ENCODE measurements at regions not wholly inside any gene's neighbourhood (a gene's known extent, or its start where the extent isn't known, plus 50 kb on each side); places are given as distances from the start of the nearest gene placed in this dataset.

DNA sequence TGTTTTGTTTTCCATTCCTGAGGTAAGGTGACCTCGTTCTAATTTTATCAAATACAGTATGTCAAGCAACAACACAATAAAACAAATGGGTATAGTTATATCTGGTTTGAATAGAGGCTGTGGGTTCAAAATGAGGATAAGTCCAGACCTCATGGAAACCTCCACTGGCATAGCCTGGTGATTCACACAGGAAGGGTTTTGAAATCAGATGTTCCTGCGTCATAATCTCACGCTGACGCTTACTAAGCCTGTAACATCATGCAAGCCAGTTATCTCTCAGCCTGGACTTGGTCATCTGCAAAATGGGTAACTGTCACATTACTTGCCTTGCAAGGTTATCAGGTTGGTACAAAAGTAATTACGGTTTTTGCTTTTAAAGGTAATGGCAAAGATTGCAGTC, 1056.3 kb upstream of the EEF2KMT start:
- intact Hi-C loops (cut with micrococcal nuclease): no loop called here
- Mint-ChIP-seq H3K9me3 (peaks cover 0 to 8% (median 3%) of the 10 kb centered on the region in 8 donors), H3K4me3 (no peak overlapping the region), H3K36me3 (no peaks in the 10 kb centered on the region), H3K4me1 (no peaks in the 10 kb centered on the region), H3K27me3 (no peaks in the 10 kb centered on the region), H3K27ac (no peak overlapping the region)
- CTCF ChIA-PET (ENCODE audit: partially characterized antibody): no interaction called here
- POLR2A ChIA-PET (ENCODE audit: partially characterized antibody): no interaction called here
- Histone ChIP-seq H3K27ac (ENCODE audit: low read depth, low read length) (no peak overlapping the region), H3K4me3 (ENCODE audit: low read length in 2 of 2) (no peak overlapping the region), H3K27me3 (ENCODE audit: insufficient read depth, low read length) (no peaks in the 10 kb centered on the region), H3K36me3 (ENCODE audit: insufficient read depth, low read length) (no peaks in the 10 kb centered on the region), H3K4me1 (ENCODE audit: insufficient read depth, low read length) (no peaks in the 10 kb centered on the region), H3K9me3 (ENCODE audit: control insufficient read depth in 1 of 2, low read length in 2 of 2) (peaks cover 0 to 4% of the 10 kb centered on the region in 2 donors)
- DNase-seq: no peak

DNA sequence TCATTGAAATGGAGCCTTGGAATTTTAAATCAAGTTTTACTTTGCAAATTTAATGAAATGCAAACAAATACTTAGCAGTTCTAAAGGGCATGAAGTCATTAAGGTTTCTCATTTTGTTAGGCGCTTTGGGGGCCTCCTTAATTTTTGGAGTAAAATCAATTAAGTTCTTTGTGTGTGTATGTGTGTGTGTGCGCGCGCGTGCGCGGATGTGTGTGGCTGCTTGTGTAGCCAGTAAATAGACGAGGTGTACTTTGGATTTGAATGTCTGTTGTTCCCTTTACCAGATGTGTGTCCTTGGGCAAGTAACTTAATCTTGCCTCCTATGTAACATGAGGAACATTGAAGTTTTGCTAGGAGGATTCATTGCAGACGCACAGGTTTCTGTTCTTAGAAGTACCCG, 1051.4 kb upstream of the EEF2KMT start:
- Histone ChIP-seq H3K27me3 (ENCODE audit: insufficient read depth, low read length) (no peaks in the 10 kb centered on the region), H3K4me1 (ENCODE audit: insufficient read depth, low read length) (no peaks in the 10 kb centered on the region), H3K27ac (ENCODE audit: low read depth, low read length) (no peak overlapping the region), H3K4me3 (ENCODE audit: low read length in 2 of 2) (no peak overlapping the region), H3K36me3 (ENCODE audit: insufficient read depth, low read length) (no peaks in the 10 kb centered on the region), H3K9me3 (ENCODE audit: control insufficient read depth in 1 of 2, low read length in 2 of 2) (peaks cover 0 to 4% of the 10 kb centered on the region in 2 donors)
- ChIA-PET POLR2A (ENCODE audit: partially characterized antibody) (no interaction called here), CTCF (ENCODE audit: partially characterized antibody) (no interaction called here)
- Mint-ChIP-seq H3K27me3 (no peaks in the 10 kb centered on the region), H3K27ac (no peak overlapping the region), H3K4me1 (no peaks in the 10 kb centered on the region), H3K4me3 (no peak overlapping the region), H3K9me3 (peaks cover 0 to 15% (median 6%) of the 10 kb centered on the region in 8 donors), H3K36me3 (no peaks in the 10 kb centered on the region)
- no peak for DNase-seq
- intact Hi-C loops (cut with micrococcal nuclease): no loop called here

DNA sequence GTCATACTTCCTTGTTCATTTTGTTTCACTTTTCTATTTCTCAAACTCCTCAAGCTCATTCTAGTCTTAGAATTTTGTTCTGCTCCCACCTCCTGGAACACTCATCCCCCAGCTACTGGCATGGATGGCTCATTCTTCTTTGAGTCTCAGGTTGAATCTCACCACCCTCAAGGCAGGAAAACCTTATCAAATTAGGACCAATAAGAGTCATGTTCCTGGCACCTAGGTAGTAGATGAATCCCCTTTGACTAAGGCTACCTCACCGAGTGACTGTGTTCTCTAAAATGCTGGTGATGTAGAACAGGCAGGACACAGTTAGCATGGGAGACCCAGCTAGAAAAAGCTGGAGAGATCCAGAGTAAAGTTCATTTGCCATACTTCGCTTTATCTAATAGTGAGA, 1050.8 kb upstream of the EEF2KMT start:
- intact Hi-C loops (cut with micrococcal nuclease): no loop called here

DNA sequence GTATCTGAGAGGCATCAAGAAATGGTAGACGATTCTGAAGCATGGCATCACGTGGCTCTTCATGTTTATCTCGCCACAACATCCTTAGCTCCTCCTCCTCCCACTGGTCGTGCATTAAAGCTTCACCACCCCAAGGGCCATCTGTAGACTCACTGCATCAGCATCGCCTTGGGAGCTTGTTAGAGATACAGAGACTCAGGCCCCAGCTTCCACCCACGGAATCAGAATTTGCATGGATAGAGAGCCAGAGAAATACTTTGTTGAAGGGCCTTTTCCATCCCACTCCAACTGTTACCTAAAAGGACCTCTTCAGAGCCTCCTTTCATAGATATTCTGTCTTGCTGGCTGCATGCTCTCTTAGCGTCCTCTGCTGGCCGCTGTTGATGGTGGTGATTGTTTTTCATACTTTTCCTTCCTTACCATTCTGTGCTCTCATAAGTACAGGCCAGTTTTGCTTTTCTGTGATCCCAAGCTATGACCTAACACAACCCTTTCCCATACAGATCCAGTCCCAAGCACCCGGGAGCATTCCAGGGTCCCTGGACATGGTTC, 1049.4 kb upstream of the EEF2KMT start:
- DNase-seq: no peak
- Histone ChIP-seq H3K27me3 (ENCODE audit: insufficient read depth, low read length) (no peaks in the 10 kb centered on the region), H3K4me1 (ENCODE audit: insufficient read depth, low read length) (no peaks in the 10 kb centered on the region), H3K27ac (ENCODE audit: low read depth, low read length) (no peak overlapping the region), H3K4me3 (ENCODE audit: low read length in 2 of 2) (no peak overlapping the region), H3K9me3 (ENCODE audit: control insufficient read depth in 1 of 2, low read length in 2 of 2) (peaks cover 0 to 4% of the 10 kb centered on the region in 2 donors), H3K36me3 (ENCODE audit: insufficient read depth, low read length) (no peaks in the 10 kb centered on the region)
- Mint-ChIP-seq H3K36me3 (no peaks in the 10 kb centered on the region), H3K4me1 (no peaks in the 10 kb centered on the region), H3K9me3 (peaks cover 0 to 21% (median 9%) of the 10 kb centered on the region in 8 donors), H3K27me3 (no peaks in the 10 kb centered on the region), H3K27ac (no peak overlapping the region), H3K4me3 (no peak overlapping the region)
- intact Hi-C loops (cut with micrococcal nuclease): no loop called here
- ChIA-PET POLR2A (ENCODE audit: partially characterized antibody) (no interaction called here), CTCF (ENCODE audit: partially characterized antibody) (no interaction called here)

More for the DNA sequence above, 1050.8 kb upstream of the EEF2KMT start:
- no peak overlapping the region for H3K4me3 Mint-ChIP-seq
- H3K27me3 Mint-ChIP-seq: no peaks in the 10 kb centered on the region
- Histone ChIP-seq H3K4me3 (ENCODE audit: low read length in 2 of 2) (no peak overlapping the region), H3K27me3 (ENCODE audit: insufficient read depth, low read length) (no peaks in the 10 kb centered on the region), H3K4me1 (ENCODE audit: insufficient read depth, low read length) (no peaks in the 10 kb centered on the region), H3K9me3 (ENCODE audit: control insufficient read depth in 1 of 2, low read length in 2 of 2) (peaks cover 0 to 4% of the 10 kb centered on the region in 2 donors), H3K36me3 (ENCODE audit: insufficient read depth, low read length) (no peaks in the 10 kb centered on the region), H3K27ac (ENCODE audit: low read depth, low read length) (no peak overlapping the region)
- ChIA-PET CTCF (ENCODE audit: partially characterized antibody) (no interaction called here), POLR2A (ENCODE audit: partially characterized antibody) (no interaction called here)
- peaks cover 0 to 15% (median 6%) of the 10 kb centered on the region in 8 donors for H3K9me3 Mint-ChIP-seq
- H3K4me1 Mint-ChIP-seq: no peaks in the 10 kb centered on the region
- no peaks in the 10 kb centered on the region for H3K36me3 Mint-ChIP-seq
- H3K27ac Mint-ChIP-seq: no peak overlapping the region
- DNase-seq: no peak

DNA sequence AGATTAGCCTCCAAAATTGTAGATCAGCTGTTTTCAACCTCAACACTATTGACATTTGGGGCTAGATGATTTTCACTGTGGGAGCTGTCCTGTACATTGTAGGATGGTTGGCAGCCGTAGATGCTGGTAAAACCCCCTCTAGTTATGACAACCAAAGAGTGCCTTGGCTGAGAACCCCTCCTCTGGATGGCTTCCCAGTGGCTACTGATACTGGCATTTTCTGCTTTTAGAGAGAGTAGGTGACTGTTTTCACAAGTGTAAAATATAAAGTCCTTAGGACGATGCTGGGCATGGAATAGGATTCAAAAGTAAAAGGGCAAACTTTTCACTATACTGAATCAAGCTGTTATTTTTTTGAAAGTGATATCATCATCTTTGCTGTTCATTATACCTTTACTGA, 1048.8 kb upstream of the EEF2KMT start:
- peaks cover 0 to 4% of the 10 kb centered on the region in 2 donors for H3K9me3 ChIP-seq (ENCODE audit: control insufficient read depth in 1 of 2, low read length in 2 of 2)
- H3K36me3 Mint-ChIP-seq: no peaks in the 10 kb centered on the region
- CTCF ChIA-PET (ENCODE audit: partially characterized antibody): no interaction called here
- H3K4me1 Mint-ChIP-seq: no peaks in the 10 kb centered on the region
- peaks cover 1 to 21% (median 10%) of the 10 kb centered on the region in 8 donors for H3K9me3 Mint-ChIP-seq
- H3K27me3 Mint-ChIP-seq: no peaks in the 10 kb centered on the region
- POLR2A ChIA-PET (ENCODE audit: partially characterized antibody): no interaction called here
- no peaks in the 10 kb centered on the region for H3K4me1 ChIP-seq (ENCODE audit: insufficient read depth, low read length)
- intact Hi-C loops (cut with micrococcal nuclease): no loop called here
- no peak overlapping the region for H3K4me3 ChIP-seq (ENCODE audit: low read length in 2 of 2)
- no peak for DNase-seq
- H3K27me3 ChIP-seq (ENCODE audit: insufficient read depth, low read length): no peaks in the 10 kb centered on the region
- H3K36me3 ChIP-seq (ENCODE audit: insufficient read depth, low read length): no peaks in the 10 kb centered on the region
- H3K4me3 Mint-ChIP-seq: no peak overlapping the region
- H3K27ac Mint-ChIP-seq: no peak overlapping the region
- no peak overlapping the region for H3K27ac ChIP-seq (ENCODE audit: low read depth, low read length)

DNA sequence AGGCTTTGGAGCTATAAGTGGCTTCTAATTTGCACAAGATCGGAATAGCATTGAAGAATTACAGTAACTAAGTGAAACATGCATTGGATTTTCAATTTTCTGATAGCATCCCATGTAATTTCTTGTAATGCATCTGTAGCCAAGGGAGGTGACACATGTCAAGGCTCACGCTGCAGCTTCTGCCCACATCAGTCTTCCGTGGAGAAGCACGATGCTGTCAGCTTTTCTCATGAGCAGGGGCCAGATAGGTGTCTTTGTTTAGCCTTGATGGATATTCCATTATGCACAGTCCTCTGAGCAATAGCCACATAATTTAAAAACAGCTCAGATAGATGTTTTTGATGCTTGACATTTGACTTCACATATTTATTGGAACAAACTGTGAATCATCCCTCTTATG, 1046.9 kb upstream of the EEF2KMT start:
- ChIA-PET POLR2A (ENCODE audit: partially characterized antibody) (no interaction called here), CTCF (ENCODE audit: partially characterized antibody) (no interaction called here)
- intact Hi-C loops (cut with micrococcal nuclease): no loop called here
- Mint-ChIP-seq H3K36me3 (no peaks in the 10 kb centered on the region), H3K27me3 (no peaks in the 10 kb centered on the region), H3K4me1 (no peaks in the 10 kb centered on the region), H3K27ac (no peak overlapping the region), H3K9me3 (peaks cover 2 to 36% (median 15%) of the 10 kb centered on the region in 8 donors), H3K4me3 (no peak overlapping the region)
- no peaks in the 10 kb centered on the region for H3K4me1 ChIP-seq (ENCODE audit: insufficient read depth, low read length)
- DNase-seq: no peak
- no peak overlapping the region for H3K4me3 ChIP-seq (ENCODE audit: low read length in 2 of 2)
- H3K27me3 ChIP-seq (ENCODE audit: insufficient read depth, low read length): no peaks in the 10 kb centered on the region
- H3K36me3 ChIP-seq (ENCODE audit: insufficient read depth, low read length): no peaks in the 10 kb centered on the region
- no peak overlapping the region for H3K27ac ChIP-seq (ENCODE audit: low read depth, low read length)
- peaks cover 0 to 1% of the 10 kb centered on the region in 2 donors for H3K9me3 ChIP-seq (ENCODE audit: control insufficient read depth in 1 of 2, low read length in 2 of 2)

DNA sequence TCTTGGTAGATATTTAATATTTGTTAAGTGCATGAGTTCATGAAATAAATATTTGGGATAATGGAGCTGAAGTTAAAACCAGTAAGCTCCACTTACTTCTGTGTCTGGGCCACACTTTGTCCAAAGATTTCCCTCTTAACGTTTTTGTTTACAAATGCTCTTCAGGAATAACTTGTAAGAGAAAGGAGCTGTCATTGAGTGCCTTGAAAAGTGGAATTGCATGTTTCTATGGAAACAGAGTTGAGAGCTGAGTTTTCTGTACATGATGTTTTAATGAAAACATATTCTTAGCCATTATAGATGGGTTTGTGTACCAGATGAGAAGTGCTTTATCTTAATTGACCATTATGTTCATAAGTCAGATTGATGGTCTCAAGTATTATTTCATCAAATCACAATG, 1045.4 kb upstream of the EEF2KMT start:
- DNase-seq: no peak
- ChIA-PET CTCF (ENCODE audit: partially characterized antibody) (no interaction called here), POLR2A (ENCODE audit: partially characterized antibody) (no interaction called here)
- Mint-ChIP-seq H3K27me3 (no peaks in the 10 kb centered on the region), H3K4me3 (no peak overlapping the region), H3K4me1 (no peaks in the 10 kb centered on the region), H3K36me3 (no peaks in the 10 kb centered on the region), H3K27ac (no peak overlapping the region), H3K9me3 (peaks cover 2 to 37% (median 15%) of the 10 kb centered on the region in 8 donors)
- Histone ChIP-seq H3K27ac (ENCODE audit: low read depth, low read length) (no peak overlapping the region), H3K36me3 (ENCODE audit: insufficient read depth, low read length) (no peaks in the 10 kb centered on the region), H3K4me3 (ENCODE audit: low read length in 2 of 2) (no peak overlapping the region), H3K9me3 (ENCODE audit: control insufficient read depth in 1 of 2, low read length in 2 of 2) (no peaks in the 10 kb centered on the region), H3K27me3 (ENCODE audit: insufficient read depth, low read length) (no peaks in the 10 kb centered on the region), H3K4me1 (ENCODE audit: insufficient read depth, low read length) (no peaks in the 10 kb centered on the region)
- intact Hi-C loops (cut with micrococcal nuclease): no loop called here

DNA sequence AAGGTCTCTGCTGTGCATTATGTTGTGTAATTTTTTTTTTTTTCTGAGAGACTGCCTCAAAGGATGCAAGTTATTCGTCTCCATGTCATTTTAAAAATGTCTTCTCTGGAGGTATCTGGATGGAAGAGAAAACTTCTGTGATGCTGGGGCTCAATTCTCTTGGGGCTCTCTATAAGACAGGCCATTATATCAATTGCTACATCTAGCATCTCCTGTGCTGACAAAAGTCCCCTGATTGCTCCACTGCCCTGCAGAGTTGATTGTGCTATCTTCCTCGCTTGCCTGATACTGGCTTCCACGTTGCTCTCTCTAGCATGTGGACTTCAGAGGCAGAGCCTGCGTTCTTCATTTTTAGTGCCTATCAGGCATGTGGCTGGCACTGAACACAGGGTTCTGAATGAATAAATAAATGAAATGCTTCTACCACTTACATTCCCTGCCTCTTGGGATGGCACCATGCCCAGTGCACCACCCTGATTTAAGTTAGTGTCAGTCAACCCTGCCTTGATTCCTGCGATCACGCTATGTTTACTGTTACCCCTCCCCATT, 1035.5 kb upstream of the EEF2KMT start:
- peaks cover 2 to 15% (median 8%) of the 10 kb centered on the region in 8 donors for H3K9me3 Mint-ChIP-seq
- H3K4me1 Mint-ChIP-seq: no peaks in the 10 kb centered on the region
- H3K4me3 Mint-ChIP-seq: no peak overlapping the region
- no peak for DNase-seq
- Histone ChIP-seq H3K36me3 (ENCODE audit: insufficient read depth, low read length) (no peaks in the 10 kb centered on the region), H3K4me3 (ENCODE audit: low read length in 2 of 2) (no peak overlapping the region), H3K27me3 (ENCODE audit: insufficient read depth, low read length) (no peaks in the 10 kb centered on the region), H3K27ac (ENCODE audit: low read depth, low read length) (no peak overlapping the region), H3K9me3 (ENCODE audit: control insufficient read depth in 1 of 2, low read length in 2 of 2) (no peaks in the 10 kb centered on the region), H3K4me1 (ENCODE audit: insufficient read depth, low read length) (no peaks in the 10 kb centered on the region)
- intact Hi-C loops (cut with micrococcal nuclease): no loop called here
- H3K27me3 Mint-ChIP-seq: no peaks in the 10 kb centered on the region
- POLR2A ChIA-PET (ENCODE audit: partially characterized antibody): no interaction called here
- CTCF ChIA-PET (ENCODE audit: partially characterized antibody): no interaction called here
- H3K27ac Mint-ChIP-seq: no peak overlapping the region
- H3K36me3 Mint-ChIP-seq: no peaks in the 10 kb centered on the region

Measured in CD4-positive, alpha-beta memory T cell (primary cell).